ENCODE measurements at regions not wholly inside any gene's neighbourhood (a gene's known extent, or its start where the extent isn't known, plus 50 kb on each side); places are given as distances from the start of the nearest gene placed in this dataset.

GRCh38 chr15:81987628-81988027, 58.2 kb downstream of the MEX3B start:
- no peak for DNase-seq (ENCODE audit: low spot score)

DNA sequence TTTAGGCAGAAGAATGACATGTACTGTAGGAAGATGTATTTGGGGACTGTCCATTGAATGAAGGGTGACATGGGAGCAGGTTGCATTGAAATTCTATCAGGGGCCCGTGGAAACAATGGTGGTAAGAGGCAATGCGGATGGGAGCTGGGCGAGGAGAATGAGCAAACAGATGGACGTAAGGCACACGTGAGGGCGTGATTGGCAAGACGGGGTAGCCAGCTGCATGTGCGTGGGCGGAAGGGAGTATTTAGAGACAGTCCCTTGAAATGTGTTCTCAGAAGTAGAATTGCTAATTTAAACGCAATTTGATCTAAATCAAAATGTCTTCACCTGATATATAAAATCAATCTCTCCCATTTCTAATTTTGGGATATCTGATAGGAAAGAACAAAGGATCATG, 62.3 kb downstream of the MEX3B start:
- DNase-seq (ENCODE audit: low spot score) = no peak

DNA sequence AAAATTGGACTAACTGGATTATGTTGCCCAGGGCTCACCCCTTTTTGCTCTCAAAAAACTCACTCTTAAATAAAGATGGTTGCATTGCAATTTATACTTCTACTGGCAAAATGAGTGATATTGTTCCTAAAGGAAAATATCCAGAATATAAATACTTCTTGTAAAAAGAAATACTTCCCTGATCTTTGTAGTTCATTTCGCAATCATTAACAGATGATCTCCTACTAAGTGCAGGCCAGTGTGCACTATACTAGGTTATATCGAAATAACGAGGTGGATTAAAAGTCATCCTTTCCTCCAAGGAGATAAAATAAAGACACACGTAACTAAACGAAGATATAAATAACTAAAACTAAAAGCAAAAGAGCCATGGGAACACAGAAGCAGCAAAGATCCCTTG, 63.0 kb downstream of the MEX3B start:
- no peak for DNase-seq (ENCODE audit: low spot score)

DNA sequence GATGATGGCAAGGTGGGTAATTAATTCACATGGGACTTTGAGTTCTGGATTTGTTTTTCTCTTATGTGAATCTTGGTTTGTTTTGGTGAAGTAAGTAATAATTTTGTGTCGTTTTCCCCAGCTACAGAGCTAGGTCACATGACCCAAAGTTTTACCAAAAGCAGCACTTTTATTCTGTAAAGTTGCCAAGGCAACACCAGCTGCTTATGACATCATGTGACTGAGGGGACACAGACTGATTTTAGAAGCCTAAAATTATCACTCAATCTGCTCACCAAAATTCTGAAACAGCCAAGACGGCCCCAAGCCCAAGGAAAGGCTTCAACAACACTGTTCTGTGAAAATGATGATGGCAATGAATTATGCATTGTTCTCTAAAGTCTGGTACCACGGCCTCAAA, 63.9 kb downstream of the MEX3B start:
- DNase-seq (ENCODE audit: low spot score) = no peak

- DNase-seq (ENCODE audit: low spot score) = no peak
These were observed 68.4 kb downstream of the MEX3B start for GRCh38 chr15:81977464-81977863.

GRCh38 chr15:81968691-81969090, 77.1 kb downstream of the MEX3B start:
- no peak for DNase-seq (ENCODE audit: low spot score)

- DNase-seq (ENCODE audit: low spot score) = no peak
These were observed 79.2 kb downstream of the MEX3B start for GRCh38 chr15:81966631-81967030.

GRCh38 chr15:81962482-81962881, 83.3 kb downstream of the MEX3B start:
- no peak for DNase-seq (ENCODE audit: low spot score)

GRCh38 chr15:81959196-81959595, 86.6 kb downstream of the MEX3B start:
- no peak for DNase-seq (ENCODE audit: low spot score)

DNA sequence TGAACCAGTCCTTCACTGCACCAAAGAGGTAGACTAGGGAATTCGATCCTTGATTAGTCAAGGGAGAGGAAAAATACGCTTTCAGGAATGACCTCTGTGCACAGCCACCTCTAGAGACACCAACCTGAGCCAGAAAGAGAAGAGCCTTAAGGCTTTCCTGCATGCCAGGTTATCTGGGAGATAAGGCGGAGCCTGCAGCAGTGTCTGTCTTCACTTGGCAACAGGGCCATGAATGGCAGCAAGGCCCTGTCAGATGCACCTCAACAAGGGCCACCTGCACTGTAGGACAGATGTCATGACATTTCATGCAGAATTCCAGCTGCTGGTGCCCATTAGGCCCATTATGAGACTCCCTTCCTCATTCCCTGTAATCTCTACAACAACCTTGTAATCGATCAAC, 88.1 kb downstream of the MEX3B start:
- no peak for DNase-seq (ENCODE audit: low spot score)

DNA sequence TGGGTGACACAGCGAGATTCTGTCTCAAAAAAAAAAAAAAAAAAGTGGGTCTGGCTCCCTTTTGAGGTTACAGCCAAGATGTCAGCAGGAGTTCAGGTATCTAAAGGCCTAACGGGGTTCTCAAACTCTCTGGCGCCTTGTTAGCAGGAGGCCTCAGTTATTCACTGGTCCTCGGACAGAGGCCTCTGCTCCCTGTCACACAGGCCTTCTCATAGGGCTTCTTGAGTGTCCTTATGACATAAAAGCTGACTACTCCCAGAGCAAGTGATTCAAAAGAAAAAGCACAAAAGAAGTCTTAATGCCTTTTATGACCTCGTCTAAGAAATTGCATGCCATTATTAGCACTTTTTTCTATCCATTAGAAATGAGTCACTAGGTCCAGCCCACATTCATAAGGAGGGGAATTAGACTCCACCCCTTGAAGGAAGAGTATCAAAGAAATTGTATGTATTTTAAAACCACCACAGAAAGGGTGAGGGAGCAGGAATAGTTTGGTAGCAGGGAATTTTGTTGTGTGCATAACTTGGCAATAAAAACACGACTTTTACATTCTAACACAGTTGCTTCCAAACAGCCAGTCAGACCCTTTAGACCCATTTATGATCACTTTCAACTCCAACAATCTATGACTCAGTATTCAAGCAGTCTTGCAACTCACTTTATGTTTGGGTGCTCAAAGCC, 90.3 kb downstream of the MEX3B start:
- no peak for DNase-seq (ENCODE audit: low spot score)

DNA sequence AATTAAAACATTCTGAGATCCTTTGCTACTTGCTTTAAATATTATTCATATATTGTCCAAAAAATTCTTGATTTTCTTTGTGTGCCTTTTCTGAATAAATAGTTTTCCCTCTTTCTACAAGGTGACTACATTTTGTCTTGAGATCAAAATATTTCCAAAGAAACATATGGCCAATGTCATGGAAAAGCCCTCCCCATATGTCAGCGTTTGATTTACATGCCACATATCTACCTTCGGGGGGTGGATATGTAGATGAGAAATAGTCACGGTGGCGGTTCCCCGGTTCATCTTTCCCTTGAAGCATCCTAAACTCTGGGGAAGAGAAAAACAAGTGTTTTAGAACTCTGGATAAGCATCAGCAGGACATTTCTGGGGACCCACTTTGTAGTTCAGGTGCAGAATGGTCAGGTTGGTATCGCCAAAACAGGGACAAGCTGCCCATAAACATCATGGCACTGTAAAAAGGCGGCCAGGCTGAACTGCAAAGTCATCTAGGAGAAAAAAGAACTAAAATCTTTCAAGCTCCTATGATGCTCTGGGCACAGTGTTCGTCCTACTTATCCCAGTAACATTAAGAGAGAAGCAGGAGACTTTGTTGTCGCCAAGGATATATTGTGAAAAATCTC, 91.5 kb downstream of the MEX3B start:
- no peak for DNase-seq (ENCODE audit: low spot score)

- no peak for DNase-seq (ENCODE audit: low spot score)
These were observed 94.9 kb downstream of the MEX3B start for GRCh38 chr15:81950841-81951414.

GRCh38 chr15:81948751-81949150, 97.1 kb downstream of the MEX3B start:
- no peak for DNase-seq (ENCODE audit: low spot score)

GRCh38 chr15:81948222-81948621, 97.6 kb downstream of the MEX3B start:
- no peak for DNase-seq (ENCODE audit: low spot score)

GRCh38 chr15:81947548-81947947, 98.3 kb downstream of the MEX3B start:
- no peak for DNase-seq (ENCODE audit: low spot score)

- no peak for DNase-seq (ENCODE audit: low spot score)
These were observed 100.7 kb downstream of the MEX3B start for GRCh38 chr15:81945014-81945615.

DNA sequence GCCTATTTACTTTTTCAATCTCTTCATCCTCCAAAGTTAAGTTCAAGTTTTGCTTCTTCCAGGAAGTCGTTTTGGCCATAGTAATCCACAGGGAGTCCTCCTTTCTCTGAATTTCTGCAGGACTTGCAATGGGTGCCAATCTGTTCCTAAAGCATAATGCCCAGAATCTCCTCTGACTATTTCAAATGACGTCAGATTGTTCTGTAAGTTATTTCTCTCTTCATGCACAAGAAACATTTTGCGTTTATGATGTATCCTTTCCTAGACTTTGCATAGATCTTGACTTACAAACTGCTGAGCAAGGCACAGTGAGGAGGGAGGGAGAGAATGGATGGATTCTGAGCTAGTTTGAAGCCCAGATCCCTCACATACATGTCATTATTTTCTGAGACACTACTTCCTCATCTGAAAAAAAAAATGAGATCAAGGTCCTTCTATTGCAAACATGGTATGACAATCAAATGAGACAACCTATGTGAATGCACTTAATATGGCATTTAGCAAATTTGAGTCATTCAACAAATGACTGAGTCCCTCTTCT, 103.1 kb downstream of the MEX3B start:
- DNase-seq (ENCODE audit: low spot score) = no peak

DNA sequence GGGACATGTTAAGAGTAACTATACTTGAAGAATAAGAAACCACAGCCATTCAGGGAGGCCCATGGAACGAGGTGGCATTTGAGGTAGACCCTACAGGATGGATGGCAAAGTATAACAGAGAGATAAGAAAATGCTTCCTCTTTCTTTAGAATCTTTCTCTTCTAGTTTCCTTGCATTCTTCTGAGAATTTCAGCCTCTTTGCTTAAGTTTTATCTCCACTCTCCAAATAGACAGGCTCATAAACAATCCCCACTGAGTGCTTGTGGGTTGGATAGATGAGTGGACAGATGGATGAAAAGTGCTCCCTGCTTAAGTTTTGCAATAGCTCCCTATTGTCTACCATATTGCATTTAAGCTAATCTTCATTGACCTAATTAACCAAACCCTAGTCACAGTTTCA, 103.7 kb downstream of the MEX3B start:
- no peak for DNase-seq (ENCODE audit: low spot score)

DNA sequence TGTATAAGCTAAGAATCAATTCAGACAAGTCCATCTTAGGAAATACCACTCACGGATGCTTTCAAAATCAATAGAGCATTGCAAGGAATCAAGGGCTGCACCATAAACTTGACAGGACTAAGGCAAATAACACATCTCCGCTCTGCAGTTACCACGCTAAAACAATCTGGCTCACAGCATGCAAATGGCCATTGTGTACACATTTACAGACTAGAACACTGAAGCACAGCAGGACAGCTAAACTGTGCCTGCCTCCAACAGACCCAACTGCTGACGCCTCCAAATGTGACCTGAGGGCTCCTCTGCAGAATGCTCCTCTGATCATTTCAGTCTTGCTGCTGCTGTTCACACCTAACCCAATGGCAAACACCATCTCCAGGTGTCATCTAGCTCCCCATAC, 104.3 kb downstream of the MEX3B start:
- no peak for DNase-seq (ENCODE audit: low spot score)

- DNase-seq (ENCODE audit: low spot score) = no peak
These were observed 105.1 kb downstream of the MEX3B start for GRCh38 chr15:81940467-81941451.
